AG04450 (cell line): ENCODE measurements at regions not wholly inside any gene's neighbourhood (a gene's known extent, or its start where the extent isn't known, plus 50 kb on each side); places are given as distances from the start of the nearest gene placed in this dataset.
A peak's percentile ranks its signal among the peaks of the same experiment; 100 is the strongest.

ENCODE experiments used
- CTCF ChIA-PET: fragments of 300-600, 350-600 bp; formaldehyde crosslinking; extraction: SDS; loops from one replicate; lab custom pipeline; 2022; ENCODE audit warnings: antibody characterized with exemption, inconsistent platforms; lab: Charles Lee
- POLR2A ChIA-PET: fragments of 350-600 bp; formaldehyde crosslinking; extraction: SDS; loops from one replicate; lab custom pipeline; 2021; ENCODE audit warnings: antibody characterized with exemption, inconsistent platforms; lab: Yijun Ruan, JAX
- DNase-seq: peaks from one replicate; pipeline ENCODE4 v3.0.0-alpha.2; 2011; ENCODE audit warnings: low read depth, low spot score
- H3K27ac ChIP-seq: one replicate; pipeline ENCODE4 v1.5.1; 2012; ENCODE audit warnings: low read depth, low read length, control low read depth
- H3K27me3 ChIP-seq: one replicate; pipeline ENCODE4 v1.6.0; 2012; ENCODE audit warnings: low read length; ENCODE audit not compliant: control insufficient read depth, insufficient read depth
- H3K4me3 ChIP-seq: 2 replicates; pipeline ENCODE4 v1.5.1; 2011; ENCODE audit warnings: mild to moderate bottlenecking, low read depth, low read length, control low read depth
- H3K9me3 ChIP-seq: 2 replicates; pipeline ENCODE4 v1.5.1; 2012; ENCODE audit warnings: low read length; ENCODE audit not compliant: control insufficient read depth, insufficient read depth
- TF ChIP-seq, protein P1 (sequence below): IDR thresholded peaks from 2 replicates; pipeline ENCODE4 v1.5.1; 2011; ENCODE audit warnings: low read depth, low read length, control low read depth, inconsistent platforms

DNA sequence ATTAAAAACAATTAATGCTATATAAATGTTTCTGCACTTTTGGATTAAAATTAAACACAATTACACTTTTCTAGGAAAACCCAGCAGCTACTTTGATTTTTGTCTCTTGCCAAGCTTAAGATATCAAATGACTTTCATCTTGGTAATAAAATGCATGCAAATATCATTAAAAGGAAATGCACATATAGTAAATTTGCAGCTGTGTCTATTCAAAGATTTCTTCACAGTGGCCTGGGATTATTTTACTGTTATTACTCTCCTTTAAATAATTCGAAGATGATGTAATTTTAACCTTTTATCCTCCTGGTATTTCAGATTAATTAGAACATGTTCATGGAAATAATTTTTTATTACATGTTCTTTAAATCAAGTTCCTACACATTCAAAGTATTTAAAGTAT, 529.5 kb upstream of the RGMB start:
- ChIA-PET CTCF (interaction anchor here (0.7 kb wide), 1 partner anchor 525 kb away, joined by 4 read pairs; no protein-coding TSS in a partner anchor), POLR2A (no interaction called here)
- DNase-seq, result no peak
- Histone ChIP-seq H3K9me3 (no peaks in the 10 kb centered on the region), H3K4me3 (no peak overlapping the region), H3K27me3 (no peaks in the 10 kb centered on the region), H3K27ac (no peak overlapping the region)
- TF ChIP-seq, protein P1, sequence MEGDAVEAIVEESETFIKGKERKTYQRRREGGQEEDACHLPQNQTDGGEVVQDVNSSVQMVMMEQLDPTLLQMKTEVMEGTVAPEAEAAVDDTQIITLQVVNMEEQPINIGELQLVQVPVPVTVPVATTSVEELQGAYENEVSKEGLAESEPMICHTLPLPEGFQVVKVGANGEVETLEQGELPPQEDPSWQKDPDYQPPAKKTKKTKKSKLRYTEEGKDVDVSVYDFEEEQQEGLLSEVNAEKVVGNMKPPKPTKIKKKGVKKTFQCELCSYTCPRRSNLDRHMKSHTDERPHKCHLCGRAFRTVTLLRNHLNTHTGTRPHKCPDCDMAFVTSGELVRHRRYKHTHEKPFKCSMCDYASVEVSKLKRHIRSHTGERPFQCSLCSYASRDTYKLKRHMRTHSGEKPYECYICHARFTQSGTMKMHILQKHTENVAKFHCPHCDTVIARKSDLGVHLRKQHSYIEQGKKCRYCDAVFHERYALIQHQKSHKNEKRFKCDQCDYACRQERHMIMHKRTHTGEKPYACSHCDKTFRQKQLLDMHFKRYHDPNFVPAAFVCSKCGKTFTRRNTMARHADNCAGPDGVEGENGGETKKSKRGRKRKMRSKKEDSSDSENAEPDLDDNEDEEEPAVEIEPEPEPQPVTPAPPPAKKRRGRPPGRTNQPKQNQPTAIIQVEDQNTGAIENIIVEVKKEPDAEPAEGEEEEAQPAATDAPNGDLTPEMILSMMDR, result no peak

DNA sequence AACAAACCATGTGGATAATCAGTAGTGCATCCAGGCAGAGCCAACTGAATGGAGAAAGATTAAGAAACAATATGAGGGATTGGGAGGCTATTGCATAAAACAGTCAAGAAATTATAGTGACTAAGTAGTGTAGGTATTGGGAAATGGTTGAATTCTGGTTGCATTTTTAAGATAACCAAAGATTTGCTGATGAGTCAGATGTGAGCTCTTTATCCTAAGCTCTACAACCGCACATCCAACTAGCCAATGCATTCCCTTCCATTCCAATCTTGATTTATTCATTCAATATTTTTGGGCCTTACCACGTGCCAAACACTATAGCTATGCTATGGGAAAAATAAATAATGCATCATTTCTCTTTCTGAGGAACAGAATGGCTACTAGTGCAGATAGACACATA, 524.5 kb upstream of the RGMB start:
- no peaks in the 10 kb centered on the region for H3K27me3 ChIP-seq
- TF ChIP-seq, protein P1, result no peak
- no peak overlapping the region for H3K27ac ChIP-seq
- no peaks in the 10 kb centered on the region for H3K9me3 ChIP-seq
- peak; percentile 71 for DNase-seq
- H3K4me3 ChIP-seq, result no peak overlapping the region
- ChIA-PET POLR2A (interaction anchor here (0.7 to 1.1 kb wide), 2 partner anchors 138 to 428 kb away, joined by 5 to 6 read pairs; no protein-coding TSS in a partner anchor), CTCF (interaction anchor here (0.6 kb wide), 1 partner anchor 522 kb away, joined by 3 read pairs; no protein-coding TSS in a partner anchor)

DNA sequence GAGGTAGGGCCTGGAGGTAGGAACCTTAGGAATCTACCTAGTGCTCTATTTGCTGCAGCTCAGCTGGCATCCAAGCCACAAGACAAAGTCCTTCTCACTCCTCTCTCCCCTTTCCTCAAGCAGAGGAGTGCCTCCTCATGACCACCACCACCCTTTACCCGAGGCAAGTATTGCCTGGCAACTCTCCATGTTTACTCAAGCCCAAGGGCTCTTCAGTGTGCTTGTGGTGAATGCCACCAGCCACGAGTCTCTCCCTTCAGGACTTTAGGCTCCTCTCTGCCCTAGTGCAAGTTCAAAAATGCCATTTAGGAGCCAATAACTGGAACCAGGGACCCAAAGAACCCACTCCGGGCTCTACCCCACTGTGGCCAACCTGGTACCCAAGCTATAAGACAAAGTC, 514.5 kb upstream of the RGMB start:
- CTCF ChIA-PET, result no interaction called here
- H3K27me3 ChIP-seq, result no peaks in the 10 kb centered on the region
- H3K4me3 ChIP-seq, result no peak overlapping the region
- DNase-seq, result no peak
- no peaks in the 10 kb centered on the region for H3K9me3 ChIP-seq
- no peak overlapping the region for H3K27ac ChIP-seq
- TF ChIP-seq, protein P1, result no peak
- POLR2A ChIA-PET, result no interaction called here

DNA sequence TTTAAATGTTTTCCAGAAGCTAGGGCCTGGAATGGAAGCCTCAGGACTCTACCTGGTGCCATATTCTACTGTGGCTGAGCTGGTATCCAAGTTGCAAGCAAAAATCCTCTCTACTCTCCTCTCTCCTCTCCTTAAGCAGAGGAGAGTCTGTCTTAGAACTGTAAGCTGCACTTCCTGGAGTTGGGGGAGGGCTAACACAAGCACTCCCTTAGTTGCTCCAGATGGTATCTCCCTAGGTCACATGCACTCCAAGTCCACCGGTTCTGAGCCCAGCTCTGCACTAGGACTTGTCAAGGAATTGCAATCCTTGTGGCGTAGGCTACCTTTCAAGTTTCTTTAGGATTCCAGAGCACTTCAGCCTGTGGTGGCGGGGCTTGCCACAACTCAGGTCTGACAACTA, 513.9 kb upstream of the RGMB start:
- H3K27ac ChIP-seq, result no peak overlapping the region
- H3K27me3 ChIP-seq, result no peaks in the 10 kb centered on the region
- DNase-seq, result no peak
- H3K9me3 ChIP-seq, result no peaks in the 10 kb centered on the region
- TF ChIP-seq, protein P1, result no peak
- ChIA-PET CTCF (no interaction called here), POLR2A (interaction anchor here (0.6 kb wide), 1 partner anchor 707 kb away, joined by 3 read pairs; no protein-coding TSS in a partner anchor)
- no peak overlapping the region for H3K4me3 ChIP-seq

DNA sequence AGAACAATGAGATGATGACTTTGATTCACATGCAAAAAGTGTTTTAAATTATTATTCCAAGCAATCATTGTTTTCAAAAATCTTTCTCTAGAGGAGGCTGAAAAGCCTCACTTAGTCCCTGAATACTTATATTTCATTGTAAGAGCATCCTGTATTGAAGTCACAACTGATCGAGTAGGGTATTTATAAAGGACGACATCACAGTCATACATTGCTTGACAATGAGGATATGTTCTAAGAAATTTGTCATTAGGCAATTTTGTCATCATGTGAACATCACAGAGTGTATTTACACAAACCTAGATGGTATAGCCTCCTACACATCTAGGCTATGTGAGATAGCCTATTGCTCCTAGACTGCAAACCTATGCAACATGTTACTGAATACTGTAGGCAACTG, 510.4 kb upstream of the RGMB start:
- DNase-seq, result no peak
- Histone ChIP-seq H3K27ac (no peak overlapping the region), H3K27me3 (no peaks in the 10 kb centered on the region), H3K4me3 (no peak overlapping the region), H3K9me3 (no peaks in the 10 kb centered on the region)
- ChIA-PET POLR2A (no interaction called here), CTCF (no interaction called here)
- TF ChIP-seq, protein P1, result no peak
